ENCODE measurements at regions not wholly inside any gene's neighbourhood (a gene's known extent, or its start where the extent isn't known, plus 50 kb on each side); places are given as distances from the start of the nearest gene placed in this dataset.

DNA sequence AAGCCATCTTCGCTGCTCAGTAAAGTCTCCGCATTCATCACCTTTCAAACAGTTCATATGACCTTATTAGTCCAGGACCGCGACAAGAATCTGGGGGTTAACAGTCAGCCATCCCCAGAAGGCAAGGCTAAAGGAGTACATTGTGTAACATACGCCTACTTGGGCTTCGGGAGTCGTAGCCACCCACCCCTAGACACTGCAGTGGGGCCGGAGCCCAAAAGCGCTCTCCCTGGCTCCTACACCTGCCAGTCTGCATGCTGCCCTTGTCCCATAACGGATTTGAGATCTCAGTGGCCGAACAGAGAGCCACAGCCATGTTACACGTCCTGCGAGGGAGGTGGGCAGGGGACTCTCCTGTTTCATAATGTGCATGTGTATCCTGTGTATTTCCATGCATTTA, 1405.5 kb downstream of the GRIK2 start:
- H2AFZ ChIP-seq (ENCODE audit: low read depth, low read length), result no peak overlapping the region
- no peak overlapping the region for H3K27ac ChIP-seq (ENCODE audit: low read length)
- no peaks in the 10 kb centered on the region for H3K4me1 ChIP-seq (ENCODE audit: low read length)
- no peaks in the 10 kb centered on the region for H3K36me3 ChIP-seq (replicated peaks; ENCODE audit: low read depth, low read length)
- no peak overlapping the region for H3K9ac ChIP-seq (ENCODE audit: low read length)
- TF ChIP-seq, protein P1, sequence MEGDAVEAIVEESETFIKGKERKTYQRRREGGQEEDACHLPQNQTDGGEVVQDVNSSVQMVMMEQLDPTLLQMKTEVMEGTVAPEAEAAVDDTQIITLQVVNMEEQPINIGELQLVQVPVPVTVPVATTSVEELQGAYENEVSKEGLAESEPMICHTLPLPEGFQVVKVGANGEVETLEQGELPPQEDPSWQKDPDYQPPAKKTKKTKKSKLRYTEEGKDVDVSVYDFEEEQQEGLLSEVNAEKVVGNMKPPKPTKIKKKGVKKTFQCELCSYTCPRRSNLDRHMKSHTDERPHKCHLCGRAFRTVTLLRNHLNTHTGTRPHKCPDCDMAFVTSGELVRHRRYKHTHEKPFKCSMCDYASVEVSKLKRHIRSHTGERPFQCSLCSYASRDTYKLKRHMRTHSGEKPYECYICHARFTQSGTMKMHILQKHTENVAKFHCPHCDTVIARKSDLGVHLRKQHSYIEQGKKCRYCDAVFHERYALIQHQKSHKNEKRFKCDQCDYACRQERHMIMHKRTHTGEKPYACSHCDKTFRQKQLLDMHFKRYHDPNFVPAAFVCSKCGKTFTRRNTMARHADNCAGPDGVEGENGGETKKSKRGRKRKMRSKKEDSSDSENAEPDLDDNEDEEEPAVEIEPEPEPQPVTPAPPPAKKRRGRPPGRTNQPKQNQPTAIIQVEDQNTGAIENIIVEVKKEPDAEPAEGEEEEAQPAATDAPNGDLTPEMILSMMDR (IDR thresholded peaks at IDR 0.05; ENCODE audit: low read depth, low read length), result no peak
- no peak for TF ChIP-seq EZH2phosphoT487 (IDR thresholded peaks at IDR 0.05; ENCODE audit: low read depth)
- no peaks in the 10 kb centered on the region for H3K79me2 ChIP-seq (ENCODE audit: low read length)
- no peak overlapping the region for H3K4me3 ChIP-seq (ENCODE audit: low read length)
- no peak overlapping the region for H3K4me2 ChIP-seq (ENCODE audit: low read length)
- no peaks in the 10 kb centered on the region for H3K27me3 ChIP-seq (ENCODE audit: low read depth, low read length)
- H4K20me1 ChIP-seq (ENCODE audit: insufficient read depth, low read length), result no peaks in the 10 kb centered on the region
- no peaks in the 10 kb centered on the region for H3K9me3 ChIP-seq (ENCODE audit: insufficient read depth, low read length)

DNA sequence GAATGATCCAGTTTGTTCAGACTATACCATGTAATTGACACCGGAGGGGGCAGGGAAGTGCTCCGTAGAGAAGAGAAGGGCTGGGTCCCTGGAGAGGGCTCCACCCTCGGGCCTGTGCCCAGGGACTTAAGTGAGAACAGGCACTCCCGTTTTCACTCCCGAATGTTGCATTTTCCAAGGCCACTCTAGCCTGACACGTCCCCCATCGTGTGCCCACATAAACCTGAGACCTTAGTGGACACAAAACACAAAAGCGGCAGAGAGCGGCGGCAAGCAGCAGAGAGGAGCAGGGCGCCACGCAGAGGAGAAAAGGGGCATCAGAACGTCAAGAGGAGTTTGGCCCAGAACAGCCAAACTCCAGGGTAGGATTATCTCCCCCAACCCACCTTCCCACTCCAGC, 1405.1 kb downstream of the GRIK2 start:
- TF ChIP-seq, protein P1 (IDR thresholded peaks at IDR 0.05; ENCODE audit: low read depth, low read length), result no peak
- TF ChIP-seq EZH2phosphoT487 (IDR thresholded peaks at IDR 0.05; ENCODE audit: low read depth), result no peak
- Histone ChIP-seq H4K20me1 (ENCODE audit: insufficient read depth, low read length) (no peaks in the 10 kb centered on the region), H3K27me3 (ENCODE audit: low read depth, low read length) (no peaks in the 10 kb centered on the region), H3K4me1 (ENCODE audit: low read length) (no peaks in the 10 kb centered on the region), H3K36me3 (replicated peaks; ENCODE audit: low read depth, low read length) (no peaks in the 10 kb centered on the region), H3K4me2 (ENCODE audit: low read length) (no peak overlapping the region), H3K79me2 (ENCODE audit: low read length) (no peaks in the 10 kb centered on the region), H3K4me3 (ENCODE audit: low read length) (no peak overlapping the region), H3K9ac (ENCODE audit: low read length) (no peak overlapping the region), H2AFZ (ENCODE audit: low read depth, low read length) (no peak overlapping the region), H3K27ac (ENCODE audit: low read length) (no peak overlapping the region), H3K9me3 (ENCODE audit: insufficient read depth, low read length) (no peaks in the 10 kb centered on the region)

DNA sequence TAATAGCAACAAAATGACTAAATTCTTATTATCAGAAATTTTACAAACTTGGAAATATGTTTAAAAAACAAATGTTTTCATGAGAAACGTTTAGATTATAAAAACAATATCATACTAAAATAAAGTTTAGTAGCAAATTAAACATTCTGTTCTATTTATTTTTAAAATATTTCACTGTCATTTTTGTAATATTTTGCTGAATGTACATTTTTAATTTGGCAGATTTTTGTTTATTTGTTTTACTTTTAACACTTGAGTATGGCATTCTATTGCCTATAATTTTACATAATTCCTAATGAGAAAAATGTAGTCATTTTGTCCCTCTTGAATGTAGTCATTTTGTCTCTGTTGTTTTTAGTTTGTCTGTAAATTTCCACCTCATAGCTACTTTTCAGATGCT, 1400.2 kb downstream of the GRIK2 start:
- Histone ChIP-seq H3K4me2 (ENCODE audit: low read length) (no peak overlapping the region), H3K36me3 (replicated peaks; ENCODE audit: low read depth, low read length) (no peaks in the 10 kb centered on the region), H3K9me3 (ENCODE audit: insufficient read depth, low read length) (no peaks in the 10 kb centered on the region), H3K79me2 (ENCODE audit: low read length) (no peaks in the 10 kb centered on the region), H3K27me3 (ENCODE audit: low read depth, low read length) (no peaks in the 10 kb centered on the region), H3K4me1 (ENCODE audit: low read length) (no peaks in the 10 kb centered on the region), H3K4me3 (ENCODE audit: low read length) (no peak overlapping the region), H2AFZ (ENCODE audit: low read depth, low read length) (no peak overlapping the region), H4K20me1 (ENCODE audit: insufficient read depth, low read length) (no peaks in the 10 kb centered on the region), H3K9ac (ENCODE audit: low read length) (no peak overlapping the region), H3K27ac (ENCODE audit: low read length) (no peak overlapping the region)
- TF ChIP-seq, protein P1 (IDR thresholded peaks at IDR 0.05; ENCODE audit: low read depth, low read length), result no peak
- no peak for TF ChIP-seq EZH2phosphoT487 (IDR thresholded peaks at IDR 0.05; ENCODE audit: low read depth)

DNA sequence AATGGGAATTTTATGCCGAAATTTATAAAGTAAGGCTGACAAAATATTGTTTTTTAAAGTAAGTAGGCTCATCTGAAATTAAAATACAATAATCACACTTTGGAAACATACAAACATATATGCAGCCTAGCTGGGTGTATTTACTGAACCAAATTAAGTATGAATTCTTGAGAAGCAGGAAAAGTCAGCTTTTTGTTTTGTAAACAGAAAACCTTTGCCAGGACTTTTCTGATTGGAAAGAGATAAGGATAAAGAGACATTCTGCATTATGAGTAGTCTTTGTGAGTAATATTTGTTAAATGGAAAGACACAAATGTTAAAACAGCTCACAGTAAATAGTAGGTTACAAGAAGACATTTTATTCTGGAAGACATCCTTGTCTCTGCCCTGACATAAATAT, 1380.8 kb downstream of the GRIK2 start:
- Histone ChIP-seq H3K36me3 (replicated peaks; ENCODE audit: low read depth, low read length) (no peaks in the 10 kb centered on the region), H3K27ac (ENCODE audit: low read length) (no peak overlapping the region), H3K4me2 (ENCODE audit: low read length) (no peak overlapping the region), H3K79me2 (ENCODE audit: low read length) (no peaks in the 10 kb centered on the region), H2AFZ (ENCODE audit: low read depth, low read length) (no peak overlapping the region), H4K20me1 (ENCODE audit: insufficient read depth, low read length) (no peaks in the 10 kb centered on the region), H3K4me1 (ENCODE audit: low read length) (no peaks in the 10 kb centered on the region), H3K9ac (ENCODE audit: low read length) (no peak overlapping the region), H3K4me3 (ENCODE audit: low read length) (no peak overlapping the region), H3K9me3 (ENCODE audit: insufficient read depth, low read length) (no peaks in the 10 kb centered on the region), H3K27me3 (ENCODE audit: low read depth, low read length) (no peaks in the 10 kb centered on the region)
- TF ChIP-seq EZH2phosphoT487 (IDR thresholded peaks at IDR 0.05; ENCODE audit: low read depth), result no peak
- TF ChIP-seq, protein P1 (IDR thresholded peaks at IDR 0.05; ENCODE audit: low read depth, low read length), result no peak
